HEK293 (cell line): ENCODE measurements at regions not wholly inside any gene's neighbourhood (a gene's known extent, or its start where the extent isn't known, plus 50 kb on each side); places are given as distances from the start of the nearest gene placed in this dataset.
"Not testable (repeated sequence)": the region's sequence is repeated elsewhere in the genome, so short reads cannot be mapped to it uniquely, and the experiment has no call there.

Source experiments
- CTCF ChIA-PET: fragments of 350-600 bp; formaldehyde crosslinking; extraction: SDS; loops from one replicate; lab custom pipeline; 2021; ENCODE audit warnings: antibody characterized with exemption; lab: Yijun Ruan, JAX
- POLR2A ChIA-PET: fragments of 300-600 bp; formaldehyde crosslinking; extraction: SDS; loops from one replicate; lab custom pipeline; 2020; ENCODE audit warnings: antibody characterized with exemption, inconsistent platforms; lab: Yijun Ruan, JAX
- H3K27ac ChIP-seq: fragments of 200-500 bp; sonication (Bioruptor generic); 2 replicates; pipeline ENCODE4 v1.5.1; 2014; ENCODE audit warnings: low read depth, low read length, control low read depth, inconsistent platforms; ENCODE audit errors: extremely low read depth
- H3K36me3 ChIP-seq, 2 experiments: fragments of 200-500 bp in 1 of 2; sonication (Bioruptor generic) in 1 of 2; 1 replicate in 1 of 2; 2 replicates in 1 of 2; pipeline ENCODE4 v1.5.1; 2014 to 2017; ENCODE audit warnings: inconsistent platforms in 2 of 2, low read length in 2 of 2; ENCODE audit not compliant: control insufficient read depth in 2 of 2, insufficient read depth in 1 of 2
- H3K4me1 ChIP-seq: fragments of 200-500 bp; sonication (Bioruptor generic); 2 replicates; pipeline ENCODE4 v1.5.1; 2014; ENCODE audit warnings: mild to moderate bottlenecking, low read length, inconsistent platforms; ENCODE audit not compliant: control insufficient read depth, insufficient read depth
- H3K4me3 ChIP-seq: 2 replicates; pipeline ENCODE4 v1.5.1; 2011; ENCODE audit warnings: low read depth, mild to moderate bottlenecking, control low read depth, low read length, moderate library complexity
- H3K9me3 ChIP-seq: fragments of 200-500 bp; sonication (Bioruptor generic); 2 replicates; pipeline ENCODE4 v1.5.1; 2014; ENCODE audit warnings: low read depth, low read length, inconsistent platforms; ENCODE audit not compliant: control insufficient read depth, insufficient read depth
- ELK4 ChIP-seq: IDR thresholded peaks from 2 replicates; pipeline ENCODE4 v1.6.1; 2011; ENCODE audit warnings: mild to moderate bottlenecking, low read depth, low read length, borderline replicate concordance
- GFI1B ChIP-seq: fragments of 450-650 bp; formaldehyde crosslinking; IDR thresholded peaks from 2 replicates; pipeline ENCODE4 v1.5.1; 2016; ENCODE audit warnings: missing biosample characterization, missing genetic modification characterization
- GLIS1 ChIP-seq: fragments of 450-650 bp; formaldehyde crosslinking; IDR thresholded peaks from 2 replicates; pipeline ENCODE4 v1.5.1; 2016; ENCODE audit warnings: missing biosample characterization, missing genetic modification characterization
- KLF16 ChIP-seq: fragments of 450-650 bp; formaldehyde crosslinking; IDR thresholded peaks from 2 replicates; pipeline ENCODE4 v1.5.1; 2017; ENCODE audit warnings: missing biosample characterization, missing genetic modification characterization
- MYNN ChIP-seq: fragments of 450-650 bp; formaldehyde crosslinking; IDR thresholded peaks from 2 replicates; pipeline ENCODE4 v1.5.1; 2016; ENCODE audit warnings: missing biosample characterization, missing genetic modification characterization, borderline replicate concordance
- OSR2 ChIP-seq: fragments of 450-650 bp; formaldehyde crosslinking; IDR thresholded peaks from 2 replicates; pipeline ENCODE4 v1.5.1; 2016; ENCODE audit warnings: missing biosample characterization, missing genetic modification characterization
- SCRT2 ChIP-seq: fragments of 450-650 bp; formaldehyde crosslinking; IDR thresholded peaks from 2 replicates; pipeline ENCODE4 v1.5.1; 2016; ENCODE audit warnings: missing biosample characterization, missing genetic modification characterization
- SP7 ChIP-seq: fragments of 450-650 bp; formaldehyde crosslinking; IDR thresholded peaks from 2 replicates; pipeline ENCODE4 v1.5.1; 2016; ENCODE audit warnings: missing biosample characterization, missing genetic modification characterization
- ZBTB7A ChIP-seq: fragments of 450-650 bp; formaldehyde crosslinking; IDR thresholded peaks from 2 replicates; pipeline ENCODE4 v1.5.1; 2016; ENCODE audit warnings: low read depth, missing biosample characterization, missing genetic modification characterization
- ZNF10 ChIP-seq: fragments of 450-650 bp; formaldehyde crosslinking; IDR thresholded peaks from 2 replicates; pipeline ENCODE4 v1.5.1; 2017; ENCODE audit warnings: missing biosample characterization, missing genetic modification characterization
- ZNF133 ChIP-seq: fragments of 450-650 bp; formaldehyde crosslinking; IDR thresholded peaks from 2 replicates; pipeline ENCODE4 v1.5.1; 2016; ENCODE audit warnings: missing biosample characterization, missing genetic modification characterization
- ZNF138 ChIP-seq: fragments of 450-650 bp; formaldehyde crosslinking; IDR thresholded peaks from 2 replicates; pipeline ENCODE4 v1.5.1; 2016; ENCODE audit warnings: missing biosample characterization, missing genetic modification characterization, borderline replicate concordance
- ZNF184 ChIP-seq: fragments of 450-650 bp; IDR thresholded peaks from 2 replicates; pipeline ENCODE4 v1.5.1; 2018; ENCODE audit warnings: missing biosample characterization, mild to moderate bottlenecking, missing genetic modification characterization
- ZNF214 ChIP-seq: fragments of 450-650 bp; formaldehyde crosslinking; IDR thresholded peaks from 2 replicates; pipeline ENCODE4 v1.5.1; 2017; ENCODE audit warnings: missing biosample characterization, mild to moderate bottlenecking, missing genetic modification characterization, borderline replicate concordance
- ZNF341 ChIP-seq: fragments of 450-650 bp; formaldehyde crosslinking; IDR thresholded peaks from 2 replicates; pipeline ENCODE4; 2016; ENCODE audit warnings: low read depth, missing biosample characterization, missing genetic modification characterization
- ZNF350 ChIP-seq: fragments of 450-650 bp; formaldehyde crosslinking; IDR thresholded peaks from 2 replicates; pipeline ENCODE4 v1.5.0; 2017; ENCODE audit warnings: missing biosample characterization, mild to moderate bottlenecking, missing genetic modification characterization
- ZNF37A ChIP-seq: fragments of 450-650 bp; IDR thresholded peaks from 2 replicates; pipeline ENCODE4 v1.5.1; 2018; ENCODE audit warnings: missing biosample characterization, missing genetic modification characterization
- ZNF391 ChIP-seq: fragments of 450-650 bp; formaldehyde crosslinking; IDR thresholded peaks from 2 replicates; pipeline ENCODE4 v1.5.1; 2016; ENCODE audit warnings: low read depth, missing biosample characterization, missing genetic modification characterization, borderline replicate concordance
- ZNF394 ChIP-seq: fragments of 450-650 bp; formaldehyde crosslinking; IDR thresholded peaks from 2 replicates; pipeline ENCODE4 v1.5.1; 2016; ENCODE audit warnings: missing biosample characterization, missing genetic modification characterization, mild to moderate bottlenecking, moderate library complexity, borderline replicate concordance
- ZNF423 ChIP-seq: fragments of 450-650 bp; formaldehyde crosslinking; IDR thresholded peaks from 2 replicates; pipeline ENCODE4 v1.5.1; 2016; ENCODE audit warnings: missing biosample characterization, missing genetic modification characterization
- ZNF449 ChIP-seq: fragments of 450-650 bp; formaldehyde crosslinking; IDR thresholded peaks from 2 replicates; pipeline ENCODE4 v1.5.1; 2017; ENCODE audit warnings: missing biosample characterization, mild to moderate bottlenecking, missing genetic modification characterization, moderate library complexity
- ZNF521 ChIP-seq: fragments of 450-650 bp; formaldehyde crosslinking; IDR thresholded peaks from 2 replicates; pipeline ENCODE4 v1.5.1; 2017; ENCODE audit warnings: missing biosample characterization, mild to moderate bottlenecking, missing genetic modification characterization
- ZNF529 ChIP-seq: fragments of 450-650 bp; formaldehyde crosslinking; IDR thresholded peaks from 2 replicates; pipeline ENCODE4 v1.5.1; 2017; ENCODE audit warnings: missing genetic modification characterization, missing biosample characterization; ENCODE audit not compliant: insufficient replicate concordance
- ZNF560 ChIP-seq: fragments of 450-650 bp; formaldehyde crosslinking; IDR thresholded peaks from 2 replicates; pipeline ENCODE4 v1.5.1; 2017; ENCODE audit warnings: missing biosample characterization, missing genetic modification characterization, borderline replicate concordance
- ZNF571 ChIP-seq: fragments of 450-650 bp; formaldehyde crosslinking; IDR thresholded peaks from 2 replicates; pipeline ENCODE4 v1.5.0; 2017; ENCODE audit warnings: missing biosample characterization, missing genetic modification characterization
- ZNF624 ChIP-seq: fragments of 450-650 bp; formaldehyde crosslinking; IDR thresholded peaks from 2 replicates; pipeline ENCODE4 v1.5.1; 2017; ENCODE audit warnings: missing biosample characterization, missing genetic modification characterization
- ZNF629 ChIP-seq: fragments of 450-650 bp; formaldehyde crosslinking; IDR thresholded peaks from 2 replicates; pipeline ENCODE4 v1.5.1; 2017; ENCODE audit warnings: missing biosample characterization, missing genetic modification characterization
- ZNF785 ChIP-seq: fragments of 450-650 bp; formaldehyde crosslinking; IDR thresholded peaks from 2 replicates; pipeline ENCODE4 v1.5.1; 2016; ENCODE audit warnings: missing biosample characterization, missing genetic modification characterization
- ZSCAN30 ChIP-seq: fragments of 450-650 bp; IDR thresholded peaks from 2 replicates; pipeline ENCODE4 v1.5.1; 2018; ENCODE audit warnings: missing biosample characterization, mild to moderate bottlenecking, missing genetic modification characterization, moderate library complexity

- no peak for TF ChIP-seq ZNF785 (tag by site-specific recombination)
- no peak for TF ChIP-seq GFI1B (tag by site-specific recombination)
- no peak for TF ChIP-seq KLF16 (tag by site-specific recombination)
- no peak for TF ChIP-seq ZNF133 (tag by site-specific recombination)
- TF ChIP-seq OSR2 (tag by site-specific recombination), result no peak
- TF ChIP-seq SP7, result no peak
- TF ChIP-seq ZNF184, result no peak
- no peak for TF ChIP-seq ZNF529
- TF ChIP-seq ZNF138 (tag by site-specific recombination), result no peak
- no peak for TF ChIP-seq SCRT2
- no peak for TF ChIP-seq ZNF391 (tag by site-specific recombination)
- no peak for TF ChIP-seq ZNF560 (tag by site-specific recombination)
- TF ChIP-seq ZNF394 (tag by site-specific recombination), result no peak
- TF ChIP-seq ZSCAN30, result no peak
- no peak for TF ChIP-seq ZNF37A (tag by site-specific recombination)
- Histone ChIP-seq H3K9me3 (no peaks in the 10 kb centered on the region), H3K27ac (no peak overlapping the region), H3K36me3 (no peaks in the 10 kb centered on the region), H3K4me1 (no peaks in the 10 kb centered on the region), H3K4me3 (no peak overlapping the region)
- ChIA-PET POLR2A (no interaction called here), CTCF (no interaction called here)
Measured at GRCh38 chr4:170386511-170386910, 296.8 kb upstream of the AADAT start.

- TF ChIP-seq ZNF10 (no peak), SCRT2 (no peak), ZNF629 (tag by site-specific recombination) (no peak), GLIS1 (tag by site-specific recombination) (no peak), ZBTB7A (no peak), ZNF449 (tag by site-specific recombination) (no peak)
- TF ChIP-seq, all 188 proteins: peak for 0
- no peak overlapping the region for H3K27ac ChIP-seq
- ChIA-PET POLR2A (no interaction called here), CTCF (interaction anchor here (0.6 to 1.3 kb wide), 4 partner anchors 21 to 1059 kb away, joined by 3 to 8 read pairs (median 4); no protein-coding TSS in a partner anchor)
- H3K4me3 ChIP-seq, result no peak overlapping the region
- H3K36me3 ChIP-seq, result no peaks in the 10 kb centered on the region
- no peaks in the 10 kb centered on the region for H3K9me3 ChIP-seq
- H3K4me1 ChIP-seq, result no peaks in the 10 kb centered on the region
Measured at GRCh38 chr4:170374770-170375169, 285.0 kb upstream of the AADAT start.

GRCh38 chr4:170348945-170349344 is 259.2 kb upstream of the AADAT start:
- no peak for TF ChIP-seq ZNF624 (tag by site-specific recombination)
- TF ChIP-seq ELK4, result no peak
- TF ChIP-seq ZNF214 (tag by site-specific recombination), result no peak
- TF ChIP-seq ZNF571, result no peak
- no peak for TF ChIP-seq ZNF350 (tag by site-specific recombination)
- no peak for TF ChIP-seq ZNF37A (tag by site-specific recombination)
- no peak for TF ChIP-seq MYNN
- no peak for TF ChIP-seq ZNF341 (tag by site-specific recombination)
- TF ChIP-seq ZNF521 (tag by site-specific recombination), result no peak
- TF ChIP-seq GFI1B (tag by site-specific recombination), result no peak
- no peak for TF ChIP-seq ZNF423 (tag by site-specific recombination)
- Histone ChIP-seq H3K4me3 (no peak overlapping the region), H3K4me1 (no peaks in the 10 kb centered on the region), H3K27ac (no peak overlapping the region), H3K9me3 (no peaks in the 10 kb centered on the region), H3K36me3 (no peaks in the 10 kb centered on the region)
- ChIA-PET CTCF (no interaction called here), POLR2A (no interaction called here)

GRCh38 chr4:170347191-170347590 is 257.4 kb upstream of the AADAT start:
- POLR2A ChIA-PET, H3K9me3 ChIP-seq, CTCF ChIA-PET, H3K4me1 ChIP-seq, H3K4me3 ChIP-seq, H3K36me3 ChIP-seq, H3K27ac ChIP-seq: not testable (repeated sequence)
